ENCODE measurements at regions not wholly inside any gene's neighbourhood (a gene's known extent, or its start where the extent isn't known, plus 50 kb on each side); places are given as distances from the start of the nearest gene placed in this dataset.
A peak's percentile ranks its signal among the peaks of the same experiment; 100 is the strongest.

DNA sequence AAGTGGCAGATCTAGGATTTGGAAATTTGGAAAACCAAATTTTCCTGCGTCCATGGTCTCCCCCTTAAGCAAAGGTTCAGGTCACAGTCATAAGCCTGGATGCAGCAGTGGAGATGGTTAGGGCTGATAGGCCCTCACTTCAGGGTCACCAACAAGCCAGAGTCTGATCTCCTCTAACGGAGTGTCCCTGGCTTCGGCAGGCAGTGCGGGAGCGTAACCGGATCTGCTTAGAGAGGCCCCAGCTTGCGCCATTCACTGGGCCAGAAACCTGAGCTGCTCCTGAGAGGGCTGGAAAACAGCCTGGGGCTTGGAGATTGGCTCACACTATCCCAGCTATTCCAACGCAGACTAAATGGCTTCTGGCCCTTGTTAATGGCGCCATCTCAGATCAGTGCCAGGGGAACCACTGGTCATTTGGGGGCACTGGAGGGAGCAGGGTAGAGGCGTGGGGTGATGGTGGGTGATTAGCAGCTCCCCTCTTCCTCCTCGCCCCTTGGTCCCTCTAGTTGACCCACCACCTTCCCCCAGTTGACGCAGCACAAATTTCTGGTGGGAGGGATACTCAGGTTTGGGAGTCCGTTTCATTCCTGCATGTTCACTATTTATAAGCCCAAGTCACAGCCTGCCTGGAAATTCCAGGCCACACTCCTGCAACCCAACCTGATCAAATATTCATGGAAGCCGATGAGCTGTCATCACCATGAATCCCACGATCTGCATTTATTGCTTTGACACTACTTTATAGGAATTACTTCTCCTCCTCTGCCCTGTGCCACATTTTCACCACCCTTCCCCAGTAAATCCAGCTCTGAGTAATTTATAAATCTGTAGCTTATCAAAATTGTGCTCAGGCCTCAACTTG is 134.6 kb upstream of the CPEB4 start (continued):
- TF ChIP-seq ATF4 (CRISPR knock-in tag; IDR thresholded peaks at IDR 0.05) (0 out of 4 replicates have a peak, but pooled peaks of 1 of the 2 experiments have one; percentile 15), JUN (CRISPR knock-in tag; IDR thresholded peaks at IDR 0.05) (no peak), ZNF143 (CRISPR knock-in tag; IDR thresholded peaks at IDR 0.05) (no peak), RELA (CRISPR knock-in tag; IDR thresholded peaks at IDR 0.05) (no peak), NFKB2 (CRISPR knock-in tag; IDR thresholded peaks at IDR 0.05; ENCODE audit: borderline replicate concordance) (peak; percentile 70; the same call in 1 of the 2 replicates), HNF1B (CRISPR knock-in tag; IDR thresholded peaks at IDR 0.05) (peak; percentile 66), ZNF619 (CRISPR knock-in tag; IDR thresholded peaks at IDR 0.05) (no peak), CENPT (CRISPR knock-in tag; IDR thresholded peaks at IDR 0.05; ENCODE audit: low read depth) (no peak), SKI (IDR thresholded peaks at IDR 0.05; ENCODE audit: partially characterized antibody) (no peak), RBFOX2 (IDR thresholded peaks at IDR 0.05; ENCODE audit: low read depth, low read length) (no peak), ZNF326 (CRISPR knock-in tag; IDR thresholded peaks at IDR 0.05; ENCODE audit: borderline replicate concordance) (no peak), TMF1 (CRISPR knock-in tag; IDR thresholded peaks at IDR 0.05; ENCODE audit: low read depth) (no peak), GMEB1 (CRISPR knock-in tag; IDR thresholded peaks at IDR 0.05; ENCODE audit: borderline replicate concordance) (no peak), ASH2L (IDR thresholded peaks at IDR 0.05; ENCODE audit: insufficient read length, low read depth, low read length) (no peak), KMT2A (CRISPR knock-in tag; IDR thresholded peaks at IDR 0.05) (no peak), ZFP36L2 (CRISPR knock-in tag; IDR thresholded peaks at IDR 0.05) (no peak), HMGA1 (CRISPR knock-in tag; conservative IDR thresholded peaks at IDR 0.05) (no peak), ZKSCAN8 (CRISPR knock-in tag; IDR thresholded peaks at IDR 0.05; ENCODE audit: borderline replicate concordance) (0 out of 2 replicates have a peak, but pooled peaks have one; percentile 37)
- TF ChIP-seq, protein P1, sequence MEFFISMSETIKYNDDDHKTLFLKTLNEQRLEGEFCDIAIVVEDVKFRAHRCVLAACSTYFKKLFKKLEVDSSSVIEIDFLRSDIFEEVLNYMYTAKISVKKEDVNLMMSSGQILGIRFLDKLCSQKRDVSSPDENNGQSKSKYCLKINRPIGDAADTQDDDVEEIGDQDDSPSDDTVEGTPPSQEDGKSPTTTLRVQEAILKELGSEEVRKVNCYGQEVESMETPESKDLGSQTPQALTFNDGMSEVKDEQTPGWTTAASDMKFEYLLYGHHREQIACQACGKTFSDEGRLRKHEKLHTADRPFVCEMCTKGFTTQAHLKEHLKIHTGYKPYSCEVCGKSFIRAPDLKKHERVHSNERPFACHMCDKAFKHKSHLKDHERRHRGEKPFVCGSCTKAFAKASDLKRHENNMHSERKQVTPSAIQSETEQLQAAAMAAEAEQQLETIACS (CRISPR knock-in tag; IDR thresholded peaks at IDR 0.05) = no peak
- TF ChIP-seq, protein P2, sequence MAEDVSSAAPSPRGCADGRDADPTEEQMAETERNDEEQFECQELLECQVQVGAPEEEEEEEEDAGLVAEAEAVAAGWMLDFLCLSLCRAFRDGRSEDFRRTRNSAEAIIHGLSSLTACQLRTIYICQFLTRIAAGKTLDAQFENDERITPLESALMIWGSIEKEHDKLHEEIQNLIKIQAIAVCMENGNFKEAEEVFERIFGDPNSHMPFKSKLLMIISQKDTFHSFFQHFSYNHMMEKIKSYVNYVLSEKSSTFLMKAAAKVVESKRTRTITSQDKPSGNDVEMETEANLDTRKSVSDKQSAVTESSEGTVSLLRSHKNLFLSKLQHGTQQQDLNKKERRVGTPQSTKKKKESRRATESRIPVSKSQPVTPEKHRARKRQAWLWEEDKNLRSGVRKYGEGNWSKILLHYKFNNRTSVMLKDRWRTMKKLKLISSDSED (CRISPR knock-in tag; IDR thresholded peaks at IDR 0.05) = no peak

Data from HepG2 (cell line).